ENCODE measurements at regions not wholly inside any gene's neighbourhood (a gene's known extent, or its start where the extent isn't known, plus 50 kb on each side); places are given as distances from the start of the nearest gene placed in this dataset.

DNA sequence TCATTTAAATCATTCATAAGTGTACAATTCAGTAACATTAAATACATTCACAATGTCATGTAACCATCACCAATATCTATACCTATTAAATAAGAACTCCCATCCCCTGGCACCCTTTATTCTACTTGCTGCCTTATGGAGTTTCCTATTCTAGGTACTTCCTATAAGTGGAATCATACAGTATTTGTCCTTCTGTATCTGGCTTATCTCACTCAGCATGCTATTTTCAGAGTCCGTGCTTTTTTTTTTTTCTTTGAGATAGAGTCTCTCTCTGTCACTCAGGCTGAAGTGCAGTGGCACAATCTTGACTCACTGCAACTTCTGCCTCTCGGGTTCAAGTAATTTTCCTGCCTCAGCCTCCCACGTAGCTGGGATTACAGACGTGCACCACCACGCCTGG is 67.9 kb upstream of the STOX2 start:
- TF ChIP-seq, protein P1, sequence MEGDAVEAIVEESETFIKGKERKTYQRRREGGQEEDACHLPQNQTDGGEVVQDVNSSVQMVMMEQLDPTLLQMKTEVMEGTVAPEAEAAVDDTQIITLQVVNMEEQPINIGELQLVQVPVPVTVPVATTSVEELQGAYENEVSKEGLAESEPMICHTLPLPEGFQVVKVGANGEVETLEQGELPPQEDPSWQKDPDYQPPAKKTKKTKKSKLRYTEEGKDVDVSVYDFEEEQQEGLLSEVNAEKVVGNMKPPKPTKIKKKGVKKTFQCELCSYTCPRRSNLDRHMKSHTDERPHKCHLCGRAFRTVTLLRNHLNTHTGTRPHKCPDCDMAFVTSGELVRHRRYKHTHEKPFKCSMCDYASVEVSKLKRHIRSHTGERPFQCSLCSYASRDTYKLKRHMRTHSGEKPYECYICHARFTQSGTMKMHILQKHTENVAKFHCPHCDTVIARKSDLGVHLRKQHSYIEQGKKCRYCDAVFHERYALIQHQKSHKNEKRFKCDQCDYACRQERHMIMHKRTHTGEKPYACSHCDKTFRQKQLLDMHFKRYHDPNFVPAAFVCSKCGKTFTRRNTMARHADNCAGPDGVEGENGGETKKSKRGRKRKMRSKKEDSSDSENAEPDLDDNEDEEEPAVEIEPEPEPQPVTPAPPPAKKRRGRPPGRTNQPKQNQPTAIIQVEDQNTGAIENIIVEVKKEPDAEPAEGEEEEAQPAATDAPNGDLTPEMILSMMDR (IDR thresholded peaks at IDR 0.05; ENCODE audit: insufficient read depth, low read length, poor library complexity, severe bottlenecking), result no peak
- no peak for TF ChIP-seq EZH2phosphoT487 (conservative IDR thresholded peaks at IDR 0.05; ENCODE audit: low read length)
